B cell (primary cell): ENCODE measurements at regions not wholly inside any gene's neighbourhood (a gene's known extent, or its start where the extent isn't known, plus 50 kb on each side); places are given as distances from the start of the nearest gene placed in this dataset.

Experiments used
- ATAC-seq: fragments of 200-7000 bp; cut with Tn5 transposase; one replicate; pipeline ENCODE4 v1.10.0; 2021; ENCODE audit warnings: low read depth, mild to moderate bottlenecking, moderate number of reproducible peaks, moderate library complexity
- CTCF ChIA-PET: fragments of 350-600 bp; sonication (Branson Sonifier 250); formaldehyde crosslinking; loops from one replicate; lab custom pipeline; 2021; ENCODE audit warnings: antibody characterized with exemption, inconsistent platforms; lab: Charles Lee
- POLR2A ChIA-PET: fragments of 350-600 bp; sonication (Branson Sonifier 250); formaldehyde crosslinking; loops from one replicate; lab custom pipeline; 2021; ENCODE audit warnings: antibody characterized with exemption; lab: Charles Lee
- DNase-seq: peaks from one replicate; pipeline ENCODE4 v3.0.0; 2013
- H2AFZ ChIP-seq: 2 replicates; pipeline ENCODE4 v1.6.1; 2012; ENCODE audit warnings: mild to moderate bottlenecking, low read depth, low read length; ENCODE audit not compliant: insufficient read depth, poor library complexity, severe bottlenecking
- H3K27ac ChIP-seq, 2 donors: 1 replicate in 1 of 2; 2 replicates in 1 of 2; pipeline ENCODE4 v1.5.1; 2012 to 2013; ENCODE audit warnings: low read length in 2 of 2, mild to moderate bottlenecking in 2 of 2, moderate library complexity in 1 of 2
- H3K27me3 ChIP-seq, 4 experiments: fragments of 200-600 bp in 1 of 4; sonication (generic) in 1 of 4; replicated peaks in 1 of 4; 1 replicate in 2 of 4; 2 replicates in 2 of 4; pipeline versions ENCODE4 v1.6.1 to v1.7.0; 2013 to 2016; ENCODE audit warnings: low read length in 3 of 4, mild to moderate bottlenecking in 2 of 4, mixed read lengths in 1 of 4, moderate library complexity in 1 of 4; ENCODE audit not compliant: insufficient read depth in 4 of 4, control insufficient read depth in 3 of 4; ENCODE audit errors: control extremely low read depth in 1 of 4
- H3K36me3 ChIP-seq, 2 experiments: replicated peaks in 1 of 2; 1 replicate in 1 of 2; 2 replicates in 1 of 2; pipeline versions ENCODE4 v1.6.1 to v1.7.1; 2013; ENCODE audit warnings: low read length in 1 of 2; ENCODE audit not compliant: insufficient read depth in 2 of 2, control insufficient read depth in 1 of 2; ENCODE audit errors: control extremely low read depth in 1 of 2, extremely low read depth in 1 of 2
- H3K4me1 ChIP-seq, 2 donors: fragments of 200-600 bp in 1 of 2; sonication (generic) in 1 of 2; 1 replicate in 1 of 2; 2 replicates in 1 of 2; pipeline versions ENCODE4 v1.5.1 to v1.6.1; 2013 to 2017; ENCODE audit warnings: low read length in 2 of 2; ENCODE audit not compliant: control insufficient read depth in 2 of 2, insufficient read depth in 2 of 2
- H3K4me2 ChIP-seq: replicated peaks from 2 replicates; pipeline ENCODE3; 2012; ENCODE audit warnings: mild to moderate bottlenecking, low read depth, low read length; ENCODE audit not compliant: poor library complexity, severe bottlenecking
- H3K4me3 ChIP-seq, 5 experiments: fragments of 200-600 bp in 1 of 5; sonication (generic) in 1 of 5; 1 replicate in 3 of 5; 2 replicates in 2 of 5; pipeline versions ENCODE4 v1.5.1 to v1.7.0; 2011 to 2016; ENCODE audit warnings: low read length in 4 of 5, mild to moderate bottlenecking in 4 of 5, low read depth in 2 of 5, control low read depth in 1 of 5, moderate library complexity in 1 of 5; ENCODE audit not compliant: insufficient read depth in 1 of 5; ENCODE audit errors: control extremely low read depth in 1 of 5, extremely low read depth in 1 of 5
- H3K79me2 ChIP-seq: fragments of 200-600 bp; sonication (generic); one replicate; pipeline ENCODE4 v1.6.0; 2016; ENCODE audit warnings: low read length; ENCODE audit not compliant: control insufficient read depth, insufficient read depth
- H3K9ac ChIP-seq: fragments of 200-600 bp; sonication (generic); 2 replicates; pipeline ENCODE4 v1.6.1; 2017; ENCODE audit warnings: mild to moderate bottlenecking, low read length, moderate library complexity
- H3K9me3 ChIP-seq, 3 donors: one replicate each; pipeline versions ENCODE4 v1.6.1 to v1.7.1; 2013; ENCODE audit warnings: low read length in 2 of 3; ENCODE audit not compliant: control insufficient read depth in 2 of 3, insufficient read depth in 1 of 3; ENCODE audit errors: control extremely low read depth in 1 of 3
- H4K20me1 ChIP-seq: 2 replicates; pipeline ENCODE4 v1.6.0; 2012; ENCODE audit warnings: mild to moderate bottlenecking, low read length; ENCODE audit not compliant: insufficient read depth, control insufficient read depth, poor library complexity, severe bottlenecking
- H3K27ac Mint-ChIP-seq: one replicate; pipeline ENCODE4 v1.8.0; 2021; ENCODE audit warnings: mixed read lengths
- H3K27me3 Mint-ChIP-seq: one replicate; pipeline ENCODE4 v1.8.0; 2021; ENCODE audit warnings: mixed read lengths
- H3K4me1 Mint-ChIP-seq: one replicate; pipeline ENCODE4 v1.8.0; 2021; ENCODE audit warnings: mixed read lengths
- H3K4me3 Mint-ChIP-seq: one replicate; pipeline ENCODE4 v1.8.0; 2021; ENCODE audit warnings: mixed read lengths
- H3K9me3 Mint-ChIP-seq: one replicate; pipeline ENCODE4 v1.8.0; 2022; ENCODE audit warnings: mixed read lengths; ENCODE audit not compliant: insufficient read depth
- EZH2 ChIP-seq: IDR thresholded peaks from 2 replicates; pipeline ENCODE4 v1.6.1; 2012; ENCODE audit warnings: borderline replicate concordance, low read depth, mild to moderate bottlenecking, moderate library complexity, low read length; ENCODE audit not compliant: insufficient read depth, poor library complexity, severe bottlenecking
- WGBS: methylation state at CpG from one replicate; pipeline ENCODE4 v1.1.5; 2013; ENCODE audit warnings: missing lambda C conversion rate; ENCODE audit not compliant: insufficient coverage; 5-methylcytosine and 5-hydroxymethylcytosine counted together
- intact Hi-C: fragments of 100-400 bp; cut with micrococcal nuclease; formaldehyde crosslinking; loops from one replicate; pipeline ENCODE4 v1.10.0; 2022
- TF ChIP-seq, protein P1 (sequence below): fragments of 200-600 bp; IDR thresholded peaks from one replicate; pipeline ENCODE4 v1.8.0; 2022; ENCODE audit warnings: antibody characterized with exemption, mild to moderate bottlenecking

DNA sequence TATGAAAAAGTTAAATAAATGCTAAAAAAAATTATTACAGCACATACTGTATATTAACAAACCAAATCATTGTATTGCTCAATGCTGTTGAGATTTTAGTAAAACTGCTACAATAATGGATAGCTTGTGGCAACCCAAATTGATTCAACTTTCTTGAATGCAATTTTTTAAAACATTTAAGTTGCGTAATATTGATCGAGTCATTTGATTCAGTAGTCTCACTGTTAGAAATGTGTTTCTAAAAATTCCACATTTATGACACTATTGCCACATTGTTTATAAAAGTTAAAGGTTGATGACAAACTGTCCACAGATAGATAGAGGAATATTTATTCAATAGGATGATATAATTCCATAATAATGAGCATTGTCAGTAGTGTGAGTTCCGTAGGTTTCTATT, 640.7 kb upstream of the CRIM1 start:
- no peaks in the 10 kb centered on the region for H3K4me1 Mint-ChIP-seq
- no peak overlapping the region for H3K4me3 ChIP-seq
- intact Hi-C loops, result no loop called here
- no peaks in the 10 kb centered on the region for H3K27me3 Mint-ChIP-seq
- no peaks in the 10 kb centered on the region for H4K20me1 ChIP-seq
- H3K79me2 ChIP-seq, result no peaks in the 10 kb centered on the region
- H3K36me3 ChIP-seq, result no peaks in the 10 kb centered on the region
- no peak overlapping the region for H2AFZ ChIP-seq
- H3K4me3 Mint-ChIP-seq, result no peak overlapping the region
- H3K27ac ChIP-seq, result no peak overlapping the region
- no peaks in the 10 kb centered on the region for H3K9me3 ChIP-seq
- no peak for DNase-seq
- TF ChIP-seq, protein P1, sequence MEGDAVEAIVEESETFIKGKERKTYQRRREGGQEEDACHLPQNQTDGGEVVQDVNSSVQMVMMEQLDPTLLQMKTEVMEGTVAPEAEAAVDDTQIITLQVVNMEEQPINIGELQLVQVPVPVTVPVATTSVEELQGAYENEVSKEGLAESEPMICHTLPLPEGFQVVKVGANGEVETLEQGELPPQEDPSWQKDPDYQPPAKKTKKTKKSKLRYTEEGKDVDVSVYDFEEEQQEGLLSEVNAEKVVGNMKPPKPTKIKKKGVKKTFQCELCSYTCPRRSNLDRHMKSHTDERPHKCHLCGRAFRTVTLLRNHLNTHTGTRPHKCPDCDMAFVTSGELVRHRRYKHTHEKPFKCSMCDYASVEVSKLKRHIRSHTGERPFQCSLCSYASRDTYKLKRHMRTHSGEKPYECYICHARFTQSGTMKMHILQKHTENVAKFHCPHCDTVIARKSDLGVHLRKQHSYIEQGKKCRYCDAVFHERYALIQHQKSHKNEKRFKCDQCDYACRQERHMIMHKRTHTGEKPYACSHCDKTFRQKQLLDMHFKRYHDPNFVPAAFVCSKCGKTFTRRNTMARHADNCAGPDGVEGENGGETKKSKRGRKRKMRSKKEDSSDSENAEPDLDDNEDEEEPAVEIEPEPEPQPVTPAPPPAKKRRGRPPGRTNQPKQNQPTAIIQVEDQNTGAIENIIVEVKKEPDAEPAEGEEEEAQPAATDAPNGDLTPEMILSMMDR, result no peak
- TF ChIP-seq EZH2, result no peak
- H3K4me2 ChIP-seq, result no peak overlapping the region
- no peak for ATAC-seq
- no CpG with 5 or more reads among the region's 3 CpGs for WGBS
- ChIA-PET CTCF (no interaction called here), POLR2A (no interaction called here)
- H3K9ac ChIP-seq, result no peak overlapping the region
- no peaks in the 10 kb centered on the region for H3K4me1 ChIP-seq
- no peak overlapping the region for H3K27ac Mint-ChIP-seq
- peaks cover 5% of the 10 kb centered on the region for H3K9me3 Mint-ChIP-seq
- no peaks in the 10 kb centered on the region for H3K27me3 ChIP-seq

DNA sequence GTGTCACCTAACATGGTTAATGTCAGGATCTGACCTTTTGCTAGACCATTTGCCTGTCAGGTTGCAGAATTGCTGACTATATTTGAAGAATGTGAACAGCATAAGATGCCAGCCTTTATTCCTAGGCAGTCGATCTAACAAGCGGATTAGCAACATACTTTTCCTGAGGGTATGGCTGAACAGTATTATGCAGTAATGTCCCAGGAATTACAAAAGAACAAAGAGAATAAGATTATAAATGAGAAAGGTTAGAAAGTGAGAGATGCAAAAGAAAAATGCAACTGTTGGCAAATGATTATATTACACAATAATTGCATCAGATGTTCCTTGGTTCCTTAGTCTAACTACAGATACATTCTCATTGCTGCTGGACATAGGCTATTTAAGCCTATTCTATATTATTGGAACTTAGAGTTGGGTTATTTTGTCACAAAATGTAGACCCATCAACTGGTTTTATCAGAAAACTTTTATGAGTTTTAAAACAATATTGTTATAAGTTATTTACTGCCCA, 647.1 kb upstream of the CRIM1 start:
- no peak overlapping the region for H3K4me3 ChIP-seq
- WGBS, result 100% methylated on average over 1 of the region's 2 CpGs
- ChIA-PET POLR2A (no interaction called here), CTCF (no interaction called here)
- no peak for DNase-seq
- no peaks in the 10 kb centered on the region for H3K4me1 ChIP-seq
- ATAC-seq, result no peak
- Mint-ChIP-seq H3K9me3 (no peaks in the 10 kb centered on the region), H3K4me1 (no peaks in the 10 kb centered on the region), H3K27ac (no peak overlapping the region), H3K4me3 (no peak overlapping the region), H3K27me3 (no peaks in the 10 kb centered on the region)
- H3K4me2 ChIP-seq, result no peak overlapping the region
- H2AFZ ChIP-seq, result no peak overlapping the region
- TF ChIP-seq, protein P1, result no peak
- no peak for TF ChIP-seq EZH2
- no peak overlapping the region for H3K9ac ChIP-seq
- no peaks in the 10 kb centered on the region for H3K27me3 ChIP-seq
- no peak overlapping the region for H3K27ac ChIP-seq
- no peaks in the 10 kb centered on the region for H4K20me1 ChIP-seq
- no peaks in the 10 kb centered on the region for H3K79me2 ChIP-seq
- no peaks in the 10 kb centered on the region for H3K36me3 ChIP-seq
- intact Hi-C loops, result no loop called here
- H3K9me3 ChIP-seq, result no peaks in the 10 kb centered on the region
